Right forelimb (tissue), 1 donor: ENCODE measurements at regions not wholly inside any gene's neighbourhood (a gene's known extent, or its start where the extent isn't known, plus 50 kb on each side); places are given as distances from the start of the nearest gene placed in this dataset.
"Not testable (repeated sequence)": the region's sequence is repeated elsewhere in the genome, so short reads cannot be mapped to it uniquely, and the experiment has no call there.

Source experiments
- DNase-seq: peaks from one replicate; pipeline ENCODE4 v3.0.0-alpha.2; 2018

DNA sequence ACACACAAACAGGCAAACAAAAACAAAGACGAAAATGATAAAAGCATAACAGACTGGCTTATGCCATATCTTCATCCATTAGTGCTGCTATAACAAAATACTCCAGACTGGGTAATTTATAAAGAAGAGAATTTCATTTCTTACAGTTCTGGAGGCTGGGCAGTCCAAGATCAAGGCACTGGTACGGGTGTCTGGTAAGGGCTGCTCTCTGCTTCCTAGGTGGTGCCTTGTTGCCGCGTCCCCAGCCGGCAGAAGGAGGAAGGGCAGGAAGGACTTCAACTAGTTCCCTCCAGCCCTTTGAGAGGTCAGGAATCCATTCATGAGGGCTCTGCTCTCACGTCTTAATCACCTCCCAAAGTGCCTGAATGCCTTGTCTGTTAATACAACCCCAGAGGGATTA, 122.6 kb downstream of the BOD1 start:
- DNase-seq = no peak

GRCh38 chr5:173493040-173493439, 123.4 kb downstream of the BOD1 start:
- no peak for DNase-seq

DNA sequence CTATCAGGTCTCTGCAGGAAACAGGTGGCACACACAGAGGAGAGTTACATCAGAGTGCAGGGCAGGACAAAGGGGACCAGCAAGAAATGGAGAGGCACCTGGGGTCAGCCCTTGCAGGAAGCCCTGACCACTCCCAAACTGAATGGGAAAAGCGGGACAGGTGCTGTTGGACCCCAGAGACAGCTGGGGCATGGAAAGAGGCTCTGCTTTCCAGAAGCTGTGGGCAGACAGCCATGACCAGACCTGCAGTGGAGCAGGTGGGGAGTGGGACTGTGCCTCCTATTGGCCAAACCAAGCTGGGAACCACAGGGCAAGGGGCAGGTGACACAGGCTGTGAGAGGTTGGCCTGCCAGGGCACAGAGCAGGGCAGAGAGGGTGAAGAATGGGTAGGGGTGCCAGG, 125.8 kb downstream of the BOD1 start:
- DNase-seq = no peak

- no peak for DNase-seq
These were observed 128.3 kb downstream of the BOD1 start for GRCh38 chr5:173488144-173488543.

GRCh38 chr5:173487300-173487699, 129.2 kb downstream of the BOD1 start:
- DNase-seq = no peak

DNA sequence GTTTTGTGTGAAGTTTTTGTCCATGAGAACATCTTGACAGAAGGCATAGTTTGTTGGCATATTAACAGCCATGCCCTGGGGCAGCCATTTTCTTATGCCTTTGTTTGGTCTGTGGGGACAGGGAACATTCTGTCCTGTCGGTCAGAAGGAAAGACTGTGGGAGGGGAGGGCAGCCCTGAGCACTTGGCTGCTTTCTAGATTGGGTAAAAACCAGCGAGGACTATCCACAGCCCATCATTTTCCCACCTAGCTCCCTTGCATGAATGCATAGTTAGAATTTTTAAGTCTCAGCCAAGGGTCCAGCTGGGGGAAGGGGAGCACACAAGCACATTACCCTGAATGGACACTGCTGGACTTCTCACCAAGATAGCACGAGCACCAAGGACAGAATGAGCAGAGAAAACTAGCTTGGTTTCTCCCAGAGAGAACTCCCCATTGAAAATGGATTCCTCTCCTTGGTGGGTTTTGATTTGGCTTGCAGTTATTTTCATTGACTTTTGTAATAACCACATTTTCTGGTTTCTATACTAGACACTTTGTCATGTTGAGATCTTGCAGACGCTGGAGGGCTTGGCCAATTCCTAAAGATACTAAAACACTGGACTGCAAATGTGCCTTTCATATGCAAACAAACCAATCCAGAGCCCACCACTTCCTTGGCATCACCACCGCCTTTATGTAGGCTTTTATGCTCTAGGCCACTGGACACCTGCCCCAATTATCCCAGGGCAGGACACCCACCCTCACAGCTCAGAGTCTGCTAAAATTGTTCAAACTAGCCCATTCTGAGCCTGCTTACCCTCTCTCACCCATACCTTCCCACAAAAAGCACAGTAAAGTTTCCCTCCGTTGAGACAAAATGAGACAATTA, 129.9 kb downstream of the BOD1 start:
- no peak for DNase-seq

GRCh38 chr5:173484569-173484968, 131.9 kb downstream of the BOD1 start:
- DNase-seq = no peak

DNA sequence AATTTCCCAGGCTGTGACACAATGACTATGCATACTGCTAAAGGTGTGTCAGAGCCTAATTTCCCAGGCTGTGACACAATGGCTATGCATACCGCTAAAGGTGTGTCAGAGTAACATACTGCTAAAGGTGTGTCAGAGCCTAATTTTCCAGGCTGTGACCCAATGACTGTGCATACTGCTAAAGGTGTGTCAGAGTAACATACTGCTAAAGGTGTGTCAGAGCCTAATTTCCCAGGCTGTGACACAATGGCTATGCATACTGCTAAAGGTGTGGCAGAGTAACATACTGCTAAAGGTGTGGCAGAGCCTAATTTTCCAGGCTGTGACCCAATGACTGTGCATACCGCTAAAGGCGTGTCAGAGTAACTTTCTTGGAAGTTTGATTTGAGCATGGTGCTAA, 132.9 kb downstream of the BOD1 start:
- DNase-seq = not testable (repeated sequence)

- no peak for DNase-seq
These were observed 133.3 kb downstream of the BOD1 start for GRCh38 chr5:173483160-173483559.

GRCh38 chr5:173481821-173482220, 134.6 kb downstream of the BOD1 start:
- no peak for DNase-seq

DNA sequence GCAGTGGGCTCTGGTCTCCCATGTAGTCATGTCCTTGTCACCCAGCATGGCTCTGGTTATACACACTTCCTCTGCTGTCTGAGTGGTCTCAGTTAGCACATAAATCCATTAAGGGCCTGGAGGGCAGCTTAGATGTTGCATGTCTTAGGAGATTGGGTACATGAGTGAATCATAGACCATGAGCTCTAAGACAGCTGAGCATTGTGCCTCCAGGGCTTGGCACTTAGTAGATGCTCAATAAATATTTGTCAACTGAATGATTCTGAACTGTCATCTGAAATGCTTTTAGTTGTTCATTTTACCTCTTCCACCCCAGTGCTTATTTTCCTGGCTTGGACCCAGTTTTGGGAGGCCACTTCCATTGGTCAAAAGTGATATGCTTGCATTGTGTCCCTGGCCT, 135.6 kb downstream of the BOD1 start:
- DNase-seq = no peak

DNA sequence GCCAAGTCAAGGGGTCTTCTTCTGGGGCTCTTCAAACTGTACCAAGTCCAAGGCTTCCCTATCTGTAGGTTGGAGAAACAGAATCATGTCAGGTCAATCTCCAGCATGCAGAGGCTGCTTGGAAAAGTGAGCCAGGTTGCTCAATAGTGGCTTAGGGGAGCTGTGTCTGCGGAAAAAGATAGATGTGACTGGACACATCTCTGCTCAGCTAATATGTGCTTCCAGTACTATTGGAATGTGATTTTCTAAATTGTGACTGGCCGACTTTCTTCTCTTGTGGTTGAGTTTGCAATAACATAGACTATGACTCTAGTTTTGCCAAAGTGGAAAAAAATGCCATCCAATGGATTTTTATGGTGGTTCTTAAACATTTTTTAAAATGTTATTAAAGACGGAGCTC, 136.7 kb downstream of the BOD1 start:
- DNase-seq = no peak

DNA sequence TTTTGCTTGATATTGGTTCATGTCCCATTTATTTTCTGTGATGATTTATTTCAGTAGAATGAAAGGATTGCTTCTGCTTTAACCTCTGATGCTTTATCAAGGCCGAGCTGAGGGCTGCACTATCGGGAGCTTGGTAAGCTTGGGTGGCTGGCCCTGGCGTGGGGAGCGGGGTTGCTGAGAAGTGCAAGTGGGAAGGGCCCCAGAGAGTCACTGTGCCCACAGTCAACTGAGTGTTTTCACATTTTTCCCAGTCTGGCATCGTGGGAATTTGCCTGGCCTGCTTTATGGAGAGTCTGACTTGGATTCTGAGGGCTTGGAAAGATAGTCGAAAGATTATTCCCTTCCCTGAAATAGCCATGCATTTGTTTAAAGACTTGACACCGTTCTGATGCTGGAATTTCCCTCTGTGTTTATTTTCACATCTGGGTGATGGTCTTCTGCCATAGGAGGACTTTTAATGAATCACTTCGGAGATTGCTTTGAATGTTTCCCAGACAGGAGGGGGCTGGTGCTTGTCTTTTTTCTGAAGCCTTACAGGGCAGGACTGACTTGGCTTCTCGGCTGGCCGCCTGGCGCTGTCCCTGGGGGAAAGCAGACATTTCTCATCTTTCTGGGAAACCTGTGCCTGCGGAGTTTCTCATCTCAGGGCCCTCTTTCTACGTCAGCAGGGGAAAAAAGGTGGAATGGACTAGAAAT, 139.0 kb downstream of the BOD1 start:
- no peak for DNase-seq

GRCh38 chr5:173475780-173476179, 140.7 kb downstream of the BOD1 start:
- DNase-seq = no peak

GRCh38 chr5:173474881-173475287, 141.6 kb downstream of the BOD1 start:
- no peak for DNase-seq

DNA sequence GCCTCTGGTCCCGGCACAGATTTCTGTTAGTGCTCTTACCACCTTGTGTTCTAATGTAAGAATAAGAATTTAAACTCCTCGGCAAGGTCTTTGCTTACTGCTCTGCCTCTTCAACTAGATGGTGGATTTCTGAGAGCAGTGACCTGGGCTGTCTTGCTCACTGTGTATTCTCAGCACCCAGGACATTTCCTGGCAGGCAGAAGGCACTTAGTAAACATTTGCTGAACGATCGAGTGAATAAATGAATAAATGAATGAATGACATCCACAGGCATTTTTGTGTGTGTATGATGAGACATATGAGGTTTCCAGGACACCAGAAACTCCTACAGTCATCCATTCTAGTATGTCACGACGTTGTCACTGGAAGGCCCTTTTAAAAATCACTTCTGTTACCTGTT, 143.2 kb downstream of the BOD1 start:
- no peak for DNase-seq

GRCh38 chr5:173472784-173473278, 143.6 kb downstream of the BOD1 start:
- DNase-seq = no peak

DNA sequence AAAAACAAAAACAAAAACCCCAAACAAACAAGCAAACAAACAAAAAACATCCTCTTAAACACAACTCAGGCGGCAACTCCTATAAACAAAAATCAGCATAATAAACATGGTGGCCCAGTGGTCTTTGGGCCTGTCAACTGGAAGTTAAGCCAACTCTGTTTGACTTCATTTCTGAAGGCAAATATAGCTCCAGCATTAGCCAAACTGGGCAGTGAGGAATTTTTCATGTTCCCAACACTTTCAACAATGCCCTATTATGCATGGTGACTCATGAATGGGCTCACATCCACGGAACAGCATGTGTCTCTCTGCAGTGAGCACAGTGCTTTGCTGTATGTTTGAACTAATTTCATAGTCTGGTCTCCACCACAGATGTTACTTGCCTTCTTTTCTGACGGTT, 143.9 kb upstream of the STC2 start:
- peak; percentile 59 for DNase-seq

DNA sequence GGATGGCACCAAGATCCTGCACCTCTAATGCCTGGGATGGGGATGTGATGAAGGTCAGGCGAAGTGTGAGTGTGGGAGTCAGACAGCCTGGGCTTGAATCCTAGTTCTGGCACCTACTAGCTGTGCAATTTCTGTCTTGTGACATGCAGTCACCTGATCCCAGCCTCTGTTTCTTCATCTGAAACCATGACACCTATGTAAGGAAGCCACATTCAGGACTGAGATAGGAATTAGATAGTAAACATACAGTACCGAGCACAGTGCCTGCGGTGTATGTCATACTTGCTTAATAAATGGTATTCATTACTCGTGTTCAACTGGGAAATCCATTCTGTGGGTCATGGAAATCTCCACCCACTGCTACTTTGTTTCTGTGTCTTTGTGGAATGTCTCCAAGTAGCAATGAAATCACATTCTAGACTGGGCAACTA, 140.6 kb upstream of the STC2 start:
- no peak for DNase-seq

- DNase-seq = no peak
These were observed 138.0 kb upstream of the STC2 start for GRCh38 chr5:173466227-173466626.

- DNase-seq = no peak
These were observed 136.6 kb upstream of the STC2 start for GRCh38 chr5:173464813-173465212.

DNA sequence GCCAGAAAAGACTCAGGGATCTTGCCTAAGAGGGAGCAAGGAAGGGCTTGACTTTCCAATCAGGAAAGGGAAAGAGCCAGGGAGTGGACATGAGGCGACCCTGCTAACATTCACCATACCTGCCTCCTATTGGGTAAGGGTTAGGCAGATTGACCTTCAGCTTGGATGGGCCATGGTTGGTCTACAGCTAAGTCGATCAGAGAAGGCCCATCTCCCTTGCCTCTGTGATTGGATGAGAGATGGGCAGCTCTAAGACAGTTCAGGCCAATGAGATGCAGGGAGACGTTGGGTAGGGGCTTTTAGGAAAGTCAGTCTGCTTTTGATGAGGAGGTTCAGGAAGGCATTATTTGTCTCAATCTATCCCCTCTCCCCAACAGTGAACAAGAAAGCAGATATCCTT, 135.0 kb upstream of the STC2 start:
- no peak for DNase-seq

GRCh38 chr5:173458828-173459609, 130.8 kb upstream of the STC2 start:
- DNase-seq = peak; percentile 50
